ENCODE measurements at regions not wholly inside any gene's neighbourhood (a gene's known extent, or its start where the extent isn't known, plus 50 kb on each side); places are given as distances from the start of the nearest gene placed in this dataset.
A peak's percentile ranks its signal among the peaks of the same experiment; 100 is the strongest.
"Not testable (repeated sequence)": the region's sequence is repeated elsewhere in the genome, so short reads cannot be mapped to it uniquely, and the experiment has no call there.

GRCh38 chr21:31530897-31531705, 128.4 kb upstream of the SOD1 start:
- no peak for DNase-seq

GRCh38 chr21:31530364-31530763, 129.1 kb upstream of the SOD1 start:
- DNase-seq, result no peak

- DNase-seq, result no peak
Observed at GRCh38 chr21:31529406-31529805, 130.1 kb upstream of the SOD1 start.

- no peak for DNase-seq
Observed at GRCh38 chr21:31526040-31526439, 133.5 kb upstream of the SOD1 start.

- DNase-seq, result no peak
Observed at GRCh38 chr21:31524140-31524539, 135.4 kb upstream of the SOD1 start.

GRCh38 chr21:31521515-31521914, 138.0 kb upstream of the SOD1 start:
- DNase-seq, result no peak

- no peak for DNase-seq
Observed at GRCh38 chr21:31520561-31521098, 138.9 kb upstream of the SOD1 start.

- DNase-seq, result no peak
Observed at GRCh38 chr21:31518580-31518979, 140.9 kb upstream of the SOD1 start.

GRCh38 chr21:31517664-31518414, 141.7 kb upstream of the SOD1 start:
- no peak for DNase-seq

- DNase-seq, result no peak
Observed at GRCh38 chr21:31515253-31515652, 144.2 kb upstream of the SOD1 start.

- DNase-seq, result no peak
Observed at GRCh38 chr21:31514598-31514997, 144.9 kb upstream of the SOD1 start.

- not testable (repeated sequence) for DNase-seq
Observed at GRCh38 chr21:31513541-31513940, 146.0 kb upstream of the SOD1 start.

- not testable (repeated sequence) for DNase-seq
Observed at GRCh38 chr21:31511999-31512398, 147.5 kb upstream of the SOD1 start.

GRCh38 chr21:31511258-31511657, 148.2 kb upstream of the SOD1 start:
- no peak for DNase-seq

GRCh38 chr21:31509194-31510017, 150.1 kb upstream of the SOD1 start:
- DNase-seq, result peak; percentile 77

GRCh38 chr21:31505975-31506374, 153.5 kb upstream of the SOD1 start:
- no peak for DNase-seq

- DNase-seq, result no peak
Observed at GRCh38 chr21:31503939-31504338, 155.6 kb upstream of the SOD1 start.

GRCh38 chr21:31503467-31503866, 156.0 kb upstream of the SOD1 start:
- DNase-seq, result no peak

GRCh38 chr21:31502537-31503143, 156.9 kb upstream of the SOD1 start:
- DNase-seq, result no peak

- DNase-seq, result no peak
Observed at GRCh38 chr21:31501926-31502325, 157.6 kb upstream of the SOD1 start.

- no peak for DNase-seq
Observed at GRCh38 chr21:31500982-31501381, 156.9 kb upstream of the TIAM1 start.

GRCh38 chr21:31500071-31500470, 156.0 kb upstream of the TIAM1 start:
- no peak for DNase-seq

- no peak for DNase-seq
Observed at GRCh38 chr21:31498985-31499384, 154.9 kb upstream of the TIAM1 start.
